Omental fat pad (tissue), 3 donors: ENCODE measurements at regions not wholly inside any gene's neighbourhood (a gene's known extent, or its start where the extent isn't known, plus 50 kb on each side); places are given as distances from the start of the nearest gene placed in this dataset.

Experiments
- ATAC-seq: fragments of 150-250 bp; one replicate; pipeline ENCODE4 v1.9.1; 2016; ENCODE audit warnings: mild to moderate bottlenecking, moderate library complexity; ENCODE audit not compliant: low FRiP score
- DNase-seq: peaks from one replicate; pipeline ENCODE4 v3.0.0-alpha.2; 2019; ENCODE audit warnings: low spot score
- CTCF ChIP-seq, 3 donors: fragments of 450-650 bp; IDR thresholded peaks; one replicate each; pipeline ENCODE4 v1.5.1; 2016 to 2017; ENCODE audit warnings: antibody characterized with exemption in 3 of 3, mild to moderate bottlenecking in 3 of 3, moderate library complexity in 2 of 3

DNA sequence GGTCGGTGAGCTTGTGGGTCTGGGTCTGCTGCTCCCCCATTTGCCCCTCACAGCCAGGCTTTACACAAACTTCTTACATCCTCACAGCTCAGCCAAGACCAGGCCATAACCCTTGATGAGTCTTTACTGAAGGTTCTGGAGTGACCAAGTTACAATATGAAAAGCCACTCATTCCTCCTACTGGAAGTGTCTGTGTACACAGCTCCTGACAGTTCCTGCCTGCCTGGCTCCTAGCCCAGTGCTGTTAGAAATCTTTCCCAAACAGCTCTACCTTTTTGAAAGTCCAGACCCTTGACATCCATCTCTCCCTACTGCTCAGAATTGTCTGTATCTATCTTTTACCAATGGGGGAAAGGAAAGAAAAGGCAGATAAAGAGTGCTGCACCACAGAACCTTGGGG lies 106.9 kb downstream of the PAX1 start:
- DNase-seq (no peak), ATAC-seq (no peak)
- no peak for TF ChIP-seq CTCF (IDR thresholded peaks at IDR 0.05)

DNA sequence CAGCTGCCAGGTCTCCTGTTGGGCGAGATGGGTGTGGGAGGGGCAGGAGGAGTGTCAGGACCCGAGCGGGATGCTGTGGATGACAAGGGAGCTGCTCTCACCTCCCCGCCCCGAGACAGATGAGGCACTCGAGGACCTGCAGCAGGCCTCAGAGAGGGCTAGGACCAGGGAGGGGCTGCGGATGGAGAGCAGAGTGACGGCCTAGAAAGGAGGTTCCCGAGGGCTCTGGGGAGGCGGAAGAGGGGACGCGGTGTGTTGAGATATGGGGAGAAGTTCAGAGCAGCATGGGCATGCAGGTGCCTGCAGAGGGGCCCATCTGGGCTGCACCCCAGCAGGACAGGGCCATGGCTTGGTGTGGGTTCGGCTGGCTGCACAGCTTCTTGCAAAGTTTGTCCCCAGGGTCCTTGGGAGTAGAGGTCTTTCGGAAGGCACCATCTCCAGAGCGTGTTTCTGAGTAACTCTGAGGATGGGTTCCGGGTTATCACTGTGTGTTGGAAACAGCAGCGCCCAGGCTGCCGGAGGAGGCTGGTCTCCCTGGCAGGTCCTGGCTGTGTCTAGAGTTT lies 104.6 kb downstream of the PAX1 start:
- no peak for TF ChIP-seq CTCF (IDR thresholded peaks at IDR 0.05)
- ATAC-seq: no peak

GRCh38 chr20:21808863-21809664 lies 103.6 kb downstream of the PAX1 start:
- peak; percentile 48 for DNase-seq
- TF ChIP-seq CTCF (IDR thresholded peaks at IDR 0.05): peak in 1 of 3 donors; percentile 19
- no peak for ATAC-seq

More for the DNA sequence above, 104.6 kb downstream of the PAX1 start:
- no peak for DNase-seq

- ATAC-seq (no peak), DNase-seq (no peak)
- TF ChIP-seq CTCF (IDR thresholded peaks at IDR 0.05): no peak
These were observed 102.7 kb downstream of the PAX1 start for GRCh38 chr20:21808139-21808538.

DNA sequence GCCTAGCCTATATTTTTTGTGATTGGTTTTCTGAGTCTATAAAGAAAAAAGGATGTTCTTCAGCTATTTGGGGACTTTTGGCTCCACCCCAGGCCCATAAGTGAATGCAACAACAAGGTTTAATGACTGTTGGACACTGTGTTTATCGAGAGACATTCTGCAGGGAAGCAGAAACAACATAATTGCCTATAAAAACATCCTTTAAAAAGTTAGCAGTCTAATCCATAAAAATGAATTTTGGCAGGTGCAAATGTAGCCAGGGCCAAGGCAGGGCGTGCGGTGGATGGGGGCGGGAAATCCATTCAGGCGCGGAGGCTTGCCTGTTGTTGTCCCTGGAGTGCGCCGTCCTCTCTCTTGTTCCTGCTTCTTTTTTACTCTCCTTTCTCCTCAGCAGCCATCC lies 99.3 kb downstream of the PAX1 start:
- no peak for ATAC-seq
- no peak for TF ChIP-seq CTCF (IDR thresholded peaks at IDR 0.05)
- DNase-seq: no peak

GRCh38 chr20:21801193-21801592 lies 95.7 kb downstream of the PAX1 start:
- no peak for ATAC-seq
- no peak for DNase-seq
- TF ChIP-seq CTCF (IDR thresholded peaks at IDR 0.05): no peak

DNA sequence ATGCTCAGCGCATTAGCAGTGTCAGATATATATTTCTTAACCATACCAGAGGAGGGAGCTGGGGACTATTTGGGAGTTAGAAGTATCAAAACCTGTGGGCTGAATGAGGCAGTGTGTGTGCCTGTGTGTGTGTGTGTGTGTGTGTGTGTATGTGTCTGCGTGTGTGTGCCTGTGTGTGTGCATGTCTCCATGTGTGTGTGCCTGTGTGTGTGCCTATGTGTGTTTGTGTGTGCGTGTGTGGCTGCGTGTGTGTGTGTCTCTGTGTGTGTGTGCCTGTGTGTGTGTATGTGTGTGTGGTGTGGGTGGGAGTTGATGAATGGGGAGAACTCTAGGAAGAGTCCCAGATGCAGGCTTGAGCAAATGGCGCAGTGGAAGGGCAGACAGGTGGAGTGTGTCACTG lies 92.9 kb downstream of the PAX1 start:
- no peak for TF ChIP-seq CTCF (IDR thresholded peaks at IDR 0.05)
- DNase-seq (no peak), ATAC-seq (no peak)
